NB4 (cell line): ENCODE measurements at regions not wholly inside any gene's neighbourhood (a gene's known extent, or its start where the extent isn't known, plus 50 kb on each side); places are given as distances from the start of the nearest gene placed in this dataset.

ENCODE experiments used
- CTCF ChIP-seq: IDR thresholded peaks from one replicate; pipeline ENCODE4 v1.5.1; 2012; ENCODE audit warnings: low read depth, low read length
- MYC ChIP-seq: IDR thresholded peaks from 2 replicates; pipeline ENCODE4 v1.6.1; 2011; ENCODE audit warnings: low read depth, low read length
- POLR2A ChIP-seq: IDR thresholded peaks from 2 replicates; pipeline ENCODE4 v1.6.1; 2011; ENCODE audit warnings: mild to moderate bottlenecking; ENCODE audit not compliant: insufficient read length; ENCODE audit errors: extremely low read depth

- TF ChIP-seq POLR2A (no peak), CTCF (no peak), MYC (no peak)
These were observed 680.6 kb downstream of the EPHA3 start for GRCh38 chr3:89787979-89788378.
